SKM-1 (cell line): ENCODE measurements at regions not wholly inside any gene's neighbourhood (a gene's known extent, or its start where the extent isn't known, plus 50 kb on each side); places are given as distances from the start of the nearest gene placed in this dataset.
A peak's percentile ranks its signal among the peaks of the same experiment; 100 is the strongest.

Source experiments
- DNase-seq: peaks from one replicate; lab custom pipeline; 2025; ENCODE audit not compliant: unreplicated experiment; lab: John Stamatoyannopoulos, UW

DNA sequence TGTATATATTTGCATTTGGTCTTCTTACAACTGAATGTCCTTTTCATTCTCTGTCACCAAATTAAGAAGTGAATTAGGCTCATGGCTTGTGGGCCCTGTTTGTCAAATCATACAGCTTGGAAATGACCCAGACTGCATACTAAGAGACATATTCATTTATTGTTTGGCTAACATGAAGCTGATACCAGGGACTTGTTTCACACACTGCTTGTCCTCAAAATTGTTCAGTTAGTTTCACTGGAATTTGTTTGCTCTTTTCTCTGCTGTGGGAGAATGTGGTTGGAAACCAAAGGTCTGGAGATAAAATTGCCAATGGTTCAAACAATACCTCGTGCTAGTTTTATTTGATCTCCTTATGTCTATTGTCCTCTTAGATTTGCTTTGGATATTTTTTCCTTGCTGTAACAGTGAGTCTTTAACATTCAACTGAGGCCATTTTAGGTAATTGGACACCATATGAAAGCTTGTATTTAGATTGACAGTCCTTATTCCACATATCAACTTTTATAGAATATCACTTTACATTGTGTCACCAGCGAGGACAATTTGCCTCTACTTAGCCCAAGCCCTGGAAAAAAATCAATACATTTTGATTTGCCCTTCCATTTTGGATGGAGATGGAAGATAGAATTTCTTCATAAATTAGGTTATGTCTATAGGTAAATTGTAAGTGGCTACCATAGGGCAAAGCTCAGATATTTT is 144.3 kb upstream of the MTAP start:
- no peak for DNase-seq

GRCh38 chr9:21660976-21661375 is 141.5 kb upstream of the MTAP start:
- DNase-seq: no peak

GRCh38 chr9:21661626-21662025 is 140.8 kb upstream of the MTAP start:
- no peak for DNase-seq

- peak; percentile 9 for DNase-seq
These were observed 133.9 kb upstream of the MTAP start for GRCh38 chr9:21668516-21668915.

DNA sequence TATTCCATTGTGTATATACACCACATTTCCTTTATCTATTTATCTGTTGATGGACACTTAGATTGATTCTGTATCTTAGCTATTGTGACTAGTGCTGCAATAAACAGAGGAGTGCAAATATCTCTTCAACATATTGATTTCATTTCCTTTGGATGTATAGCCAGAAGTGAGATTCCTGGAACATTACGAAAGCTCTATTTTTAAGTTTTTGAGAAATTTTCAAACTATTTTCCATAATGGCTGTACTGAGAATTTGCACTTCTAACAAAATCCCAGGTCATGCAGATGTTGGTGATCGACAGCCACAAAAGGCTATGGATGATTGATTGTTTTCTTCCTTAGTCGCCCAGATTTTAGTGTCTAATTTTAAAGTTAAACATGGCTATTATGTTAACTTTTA is 132.7 kb upstream of the MTAP start:
- no peak for DNase-seq

- DNase-seq: no peak
These were observed 132.1 kb upstream of the MTAP start for GRCh38 chr9:21670374-21670773.

GRCh38 chr9:21672140-21672539 is 130.3 kb upstream of the MTAP start:
- no peak for DNase-seq

DNA sequence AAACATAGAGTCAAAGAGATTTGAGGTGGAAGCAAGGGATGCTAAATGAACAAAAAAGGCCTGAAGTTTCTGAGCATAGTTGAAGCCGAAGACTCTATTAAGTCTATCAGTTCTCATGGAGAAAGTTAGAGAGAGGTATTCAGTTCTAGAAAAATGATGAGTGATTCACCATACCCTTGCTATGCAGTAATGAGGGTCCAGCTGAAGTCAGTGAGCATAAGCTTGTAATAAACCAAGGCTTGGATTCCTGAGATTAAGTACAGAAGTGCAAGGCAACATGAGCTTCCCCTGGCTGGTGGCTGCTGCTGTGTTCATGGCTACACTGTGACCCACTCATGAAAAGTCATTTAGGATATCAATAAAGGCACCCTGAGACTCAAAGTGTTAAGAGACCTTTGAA is 129.7 kb upstream of the MTAP start:
- no peak for DNase-seq

DNA sequence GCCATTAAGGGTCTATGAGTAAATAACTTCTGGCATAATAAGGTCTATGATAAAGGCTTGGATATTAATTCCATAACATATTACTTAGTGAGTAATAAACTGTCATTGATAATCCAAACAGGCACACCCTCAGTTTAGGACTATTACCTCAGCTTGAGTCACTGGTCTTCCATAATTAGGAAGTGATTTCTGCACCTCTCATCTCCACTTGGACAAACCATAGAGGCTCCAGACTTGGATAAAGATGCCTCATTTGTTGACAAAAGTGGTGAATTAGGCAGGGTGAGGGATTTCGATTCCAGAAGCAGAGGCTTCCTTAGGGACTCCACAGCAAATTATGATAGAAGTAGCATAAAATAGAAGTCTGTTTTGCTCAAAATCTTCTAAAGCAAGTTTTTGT is 127.5 kb upstream of the MTAP start:
- no peak for DNase-seq

DNA sequence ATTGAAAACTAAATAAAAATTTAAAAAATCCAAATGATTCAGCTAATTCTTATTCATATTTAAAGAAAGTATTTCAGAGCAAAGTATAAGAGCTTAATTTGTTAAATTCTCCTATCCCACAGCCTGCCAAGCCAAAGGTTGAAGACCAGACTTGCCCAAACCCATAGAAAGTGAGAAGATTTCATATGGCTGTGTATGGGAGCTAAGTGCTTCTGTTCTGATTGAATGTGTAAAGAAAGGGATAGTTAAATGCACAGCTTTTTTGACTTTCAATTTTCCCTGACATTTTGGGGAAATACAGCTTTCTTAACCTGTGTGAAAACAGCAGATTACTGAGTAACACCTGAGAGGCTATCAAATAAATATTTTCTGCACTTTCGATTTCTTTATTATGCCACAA is 125.0 kb upstream of the MTAP start:
- DNase-seq: no peak

DNA sequence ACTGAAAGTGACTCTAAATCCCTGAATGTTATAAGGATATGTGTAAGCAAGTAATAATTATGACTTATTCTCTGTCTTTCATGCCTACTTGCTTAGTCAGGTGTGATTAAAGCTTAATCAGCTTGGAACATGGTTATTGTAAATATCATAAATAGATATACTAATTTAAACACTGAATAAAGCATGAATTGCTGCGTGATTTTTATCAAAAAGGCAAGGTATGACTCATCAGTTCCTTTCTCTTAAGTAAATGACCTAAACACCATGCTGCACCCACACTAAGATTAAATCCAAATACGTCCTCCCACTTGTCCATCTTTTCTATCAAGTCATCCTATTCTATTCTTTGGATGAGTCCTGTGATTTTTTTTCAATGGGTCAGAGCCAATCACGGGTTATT is 124.6 kb upstream of the MTAP start:
- DNase-seq: no peak

- no peak for DNase-seq
These were observed 123.0 kb upstream of the MTAP start for GRCh38 chr9:21679432-21679831.

DNA sequence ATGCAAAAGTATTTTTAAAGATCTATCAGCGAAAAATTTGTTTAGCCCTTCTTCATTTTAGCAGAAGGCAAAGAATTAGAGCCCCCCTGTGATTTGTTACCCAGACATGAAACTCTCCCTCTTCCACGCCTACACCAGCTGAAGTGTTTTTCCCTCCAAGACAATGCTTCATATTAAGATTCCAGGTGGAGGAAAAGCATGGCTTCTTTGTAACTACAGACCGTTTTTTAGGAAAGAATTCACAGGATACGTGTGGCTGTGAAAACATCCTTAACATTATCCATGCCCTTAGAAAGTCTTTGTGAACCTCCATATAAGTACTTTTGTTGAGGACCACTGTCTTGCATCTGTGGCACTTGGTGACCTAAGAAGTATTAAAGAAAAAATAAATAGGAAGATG is 121.8 kb upstream of the MTAP start:
- no peak for DNase-seq

GRCh38 chr9:21681641-21682040 is 120.8 kb upstream of the MTAP start:
- no peak for DNase-seq

DNA sequence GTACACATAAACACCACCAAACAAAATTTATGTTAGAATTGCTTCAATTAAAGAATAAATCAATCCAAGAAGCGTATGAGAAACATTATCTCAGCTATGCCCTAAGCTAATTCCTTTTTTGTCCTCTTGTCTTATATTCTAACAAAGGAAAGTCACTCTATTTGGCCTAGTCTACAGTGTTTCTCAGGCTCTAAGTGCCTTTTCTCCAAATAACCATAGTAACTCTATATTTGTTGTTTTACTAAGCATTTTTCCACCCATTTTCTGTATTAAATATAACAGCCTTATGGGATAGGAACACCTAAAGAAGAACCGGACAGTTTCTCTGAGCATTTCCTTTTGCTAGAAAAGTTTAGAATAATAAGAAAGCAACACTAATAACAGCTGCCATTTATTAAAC is 120.1 kb upstream of the MTAP start:
- no peak for DNase-seq

- DNase-seq: no peak
These were observed 119.5 kb upstream of the MTAP start for GRCh38 chr9:21682981-21683380.

DNA sequence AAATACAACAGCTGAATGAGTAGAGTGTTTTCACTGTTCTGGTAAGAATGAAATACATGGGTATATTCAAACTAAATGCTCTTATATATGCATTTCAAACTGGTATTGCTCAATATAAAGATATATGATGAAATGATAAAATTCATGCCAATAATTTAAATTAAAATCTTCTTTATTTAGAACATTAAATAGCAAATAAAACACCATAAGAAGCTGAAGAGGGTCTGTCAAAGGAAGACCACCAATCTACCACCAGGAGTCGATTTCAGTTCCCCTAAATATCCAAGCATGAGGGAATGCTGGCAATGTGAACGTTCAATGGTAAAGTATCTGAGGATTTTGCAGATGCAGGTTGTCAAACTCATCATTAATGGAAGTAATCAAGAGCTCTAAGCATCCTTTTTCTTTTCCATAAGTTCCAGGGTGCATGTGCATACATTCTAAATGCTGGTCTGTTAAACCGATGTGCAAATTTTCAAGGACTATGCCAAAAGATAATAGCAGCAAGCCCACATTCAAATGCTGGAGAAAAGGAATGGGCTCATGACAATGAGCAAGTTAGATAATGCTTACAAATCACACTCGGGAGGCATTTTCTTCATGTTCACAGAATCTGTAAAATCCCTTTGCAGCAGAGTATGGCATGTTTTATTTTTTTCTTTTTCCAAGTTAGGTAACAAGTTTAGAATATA is 118.8 kb upstream of the MTAP start:
- DNase-seq: no peak

DNA sequence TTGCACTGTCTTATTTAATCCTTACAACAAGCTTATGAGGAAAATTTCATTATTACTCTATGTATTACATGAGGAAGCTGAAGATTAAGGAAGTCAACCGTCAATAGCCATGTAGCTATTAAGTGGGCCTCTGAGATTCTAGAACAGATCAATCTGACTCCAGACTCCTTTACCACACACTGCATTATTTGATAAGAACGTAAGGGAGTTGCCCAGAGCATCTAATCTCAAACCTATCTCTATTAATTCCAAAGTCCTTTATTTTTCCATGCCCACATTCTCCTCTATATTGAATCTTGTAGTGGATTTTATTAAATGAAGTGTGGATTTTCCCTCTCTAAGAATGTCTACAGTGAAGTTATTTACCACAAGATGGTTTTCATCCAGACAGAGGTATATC is 118.2 kb upstream of the MTAP start:
- no peak for DNase-seq

GRCh38 chr9:21684831-21685362 is 117.5 kb upstream of the MTAP start:
- DNase-seq: no peak

DNA sequence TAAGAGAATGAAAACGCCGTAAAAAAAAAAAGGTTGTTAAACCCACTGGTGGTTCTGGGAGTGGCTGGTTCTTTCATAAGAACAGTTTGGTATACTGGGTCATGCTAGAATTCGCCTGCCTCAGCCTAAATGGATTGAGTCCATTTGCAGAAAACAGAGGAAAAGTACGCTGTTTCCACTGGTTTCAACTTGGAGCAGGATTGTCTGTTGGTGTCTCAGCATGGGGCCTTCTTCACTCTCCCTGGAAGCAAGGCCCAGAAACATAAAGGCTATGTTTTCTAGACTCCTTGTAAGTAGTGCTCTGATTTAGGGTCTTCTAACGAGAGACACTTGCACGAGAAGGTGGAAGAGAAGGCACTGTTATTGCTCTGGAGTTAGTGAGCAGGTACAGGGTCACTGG is 116.9 kb upstream of the MTAP start:
- DNase-seq: no peak

GRCh38 chr9:21686738-21687137 is 115.7 kb upstream of the MTAP start:
- no peak for DNase-seq

DNA sequence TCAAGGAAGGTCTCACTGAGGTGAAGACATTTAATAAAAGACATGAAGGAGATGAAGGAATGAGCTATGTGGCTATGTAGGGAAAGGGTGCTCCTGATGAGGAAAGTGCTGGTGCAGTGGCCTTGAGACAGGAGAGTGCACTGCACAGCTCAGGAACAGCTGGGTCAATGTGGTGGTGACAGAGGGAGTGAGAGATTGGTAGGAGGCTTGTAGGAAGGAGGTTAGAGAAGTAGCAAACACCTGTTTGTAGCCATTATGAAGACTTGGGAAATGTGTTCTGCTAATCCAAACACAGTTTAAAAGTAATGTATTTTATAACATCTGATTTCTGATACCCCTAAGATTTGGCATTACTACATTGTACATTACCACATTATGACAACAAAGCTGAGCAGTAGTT is 115.1 kb upstream of the MTAP start:
- no peak for DNase-seq
